Right lobe of liver (tissue), 4 donors: ENCODE measurements at regions not wholly inside any gene's neighbourhood (a gene's known extent, or its start where the extent isn't known, plus 50 kb on each side); places are given as distances from the start of the nearest gene placed in this dataset.

Experiments used
- CTCF ChIP-seq, 4 donors: fragments of 200-600 bp in 3 of 4; fragments of 450-650 bp in 1 of 4; IDR thresholded peaks; one replicate each; pipeline versions ENCODE4 v1.5.1 to v1.8.0; 2016 to 2022; ENCODE audit warnings: antibody characterized with exemption in 4 of 4, mild to moderate bottlenecking in 2 of 4
- POLR2A ChIP-seq: fragments of 450-650 bp; IDR thresholded peaks from one replicate; pipeline ENCODE4 v1.6.1; 2017; ENCODE audit warnings: antibody characterized with exemption, mild to moderate bottlenecking
- donor health status: DM: no; HTN: no; CAD: no.
- donor health status: DM: no; HTN: no; CAD: no.
- donor health status: DM: no; HTN: yes; CAD: no.

- TF ChIP-seq CTCF (IDR thresholded peaks at IDR 0.05) (no peak), POLR2A (no peak)
Measured at GRCh38 chr4:104549736-104550135, 55.0 kb upstream of the CXXC4 start.
